GM12878 (cell line): ENCODE measurements at regions not wholly inside any gene's neighbourhood (a gene's known extent, or its start where the extent isn't known, plus 50 kb on each side); places are given as distances from the start of the nearest gene placed in this dataset.

Experiments
- ATAC-seq: fragments of 200-7000 bp; cut with Tn5 transposase; 3 replicates; pipeline ENCODE4 v1.9.1; 2020; ENCODE audit warnings: mild to moderate bottlenecking, moderate library complexity
- BruUV-seq: library from RNA; stranded (reverse); fragments of 400-500 nt; replicated peaks from 2 replicates; lab custom pipeline; 2021; lab: Mats Ljungman, UMichigan
- CTCF ChIA-PET: fragments of 300-600 bp; sonication (Branson Sonifier 250); formaldehyde crosslinking; extraction: SDS; loops from one replicate; lab custom pipeline; 2021; ENCODE audit warnings: inconsistent platforms; lab: Yijun Ruan, JAX
- POLR2A ChIA-PET: fragments of 350-600 bp; formaldehyde crosslinking; extraction: SDS; loops from one replicate; lab custom pipeline; 2021; ENCODE audit warnings: inconsistent platforms; lab: Charles Lee
- RAD21 ChIA-PET: fragments of 300-600 bp; sonication (Branson Sonifier 250); formaldehyde crosslinking; loops from one replicate; lab custom pipeline; 2023; ENCODE audit warnings: antibody characterized with exemption; ENCODE audit not compliant: unreplicated experiment; lab: Charles Lee
- SMC1A ChIA-PET: fragments of 300-600 bp; sonication (Branson Sonifier 250); formaldehyde crosslinking; loops from one replicate; lab custom pipeline; 2023; ENCODE audit not compliant: unreplicated experiment, uncharacterized antibody; lab: Charles Lee
- DNase-seq: peaks from one replicate; pipeline ENCODE4 v3.0.0-alpha.2; 2011; ENCODE audit warnings: low read depth, low spot score
- FAIRE-seq: peaks from 3 replicates; lab custom pipeline; 2011; peaks lifted over from hg19 to GRCh38; lab: Jason Lieb, UNC
- H2AFZ ChIP-seq: 2 replicates; pipeline ENCODE4 v1.6.0; 2011; ENCODE audit warnings: low read depth, low read length, control low read depth; ENCODE audit not compliant: control insufficient read depth
- H3K27ac ChIP-seq: 2 replicates; pipeline ENCODE4 v1.5.1; 2011; ENCODE audit warnings: control low read depth; ENCODE audit not compliant: control insufficient read depth, insufficient read depth
- H3K27me3 ChIP-seq, 2 experiments: replicated peaks in 1 of 2; 2 replicates each; pipeline versions ENCODE4 v1.6.0 to v1.6.1; 2011; ENCODE audit warnings: low read length in 1 of 2; ENCODE audit not compliant: control insufficient read depth in 2 of 2, insufficient read depth in 2 of 2
- H3K36me3 ChIP-seq, 2 experiments: 2 replicates each; pipeline ENCODE4 v1.5.1; 2011; ENCODE audit warnings: low read length in 1 of 2; ENCODE audit not compliant: control insufficient read depth in 2 of 2, insufficient read depth in 2 of 2
- H3K4me1 ChIP-seq: 2 replicates; pipeline ENCODE4 v1.6.1; 2011; ENCODE audit warnings: mild to moderate bottlenecking, low read length, moderate library complexity, mixed read lengths; ENCODE audit not compliant: control insufficient read depth, insufficient read depth
- H3K4me2 ChIP-seq: 2 replicates; pipeline ENCODE4 v1.6.0; 2011; ENCODE audit warnings: control low read depth; ENCODE audit not compliant: control insufficient read depth, insufficient read depth
- H3K4me3 ChIP-seq: fragments of 200-600 bp; sonication (generic); 2 replicates; pipeline ENCODE4 v1.5.1; 2016
- H3K79me2 ChIP-seq: 2 replicates; pipeline ENCODE4 v1.6.0; 2011; ENCODE audit warnings: low read length; ENCODE audit not compliant: control insufficient read depth, insufficient read depth
- H3K9ac ChIP-seq: 2 replicates; pipeline ENCODE4 v1.8.0; 2011; ENCODE audit warnings: low read length, control low read depth, mixed read lengths; ENCODE audit not compliant: control insufficient read depth, insufficient read depth
- H3K9me3 ChIP-seq: replicated peaks from 3 replicates; pipeline ENCODE4 v1.5.1; 2011; ENCODE audit warnings: mild to moderate bottlenecking, low read length; ENCODE audit not compliant: control insufficient read depth, insufficient read depth
- H4K20me1 ChIP-seq: 2 replicates; pipeline ENCODE4 v1.6.0; 2011; ENCODE audit not compliant: control insufficient read depth, insufficient read depth
- FOXK2 ChIP-seq: fragments of 450-650 bp; IDR thresholded peaks from 2 replicates; pipeline ENCODE4 v1.6.1; 2017; ENCODE audit warnings: mild to moderate bottlenecking, moderate library complexity
- HDAC2 ChIP-seq: fragments of 200-600 bp; sonication (generic); IDR thresholded peaks from 2 replicates; pipeline ENCODE4 v1.6.1; 2017
- POLR2A ChIP-seq: IDR thresholded peaks from 2 replicates; pipeline ENCODE4 v1.6.1; 2011; ENCODE audit warnings: low read depth, mild to moderate bottlenecking, low read length
- SIX5 ChIP-seq: IDR thresholded peaks from 2 replicates; pipeline ENCODE4 v1.6.1; 2011; ENCODE audit warnings: mild to moderate bottlenecking, low read depth, low read length, moderate library complexity; ENCODE audit not compliant: severe bottlenecking
- TBL1XR1 ChIP-seq: IDR thresholded peaks from 2 replicates; pipeline ENCODE4 v1.6.1; 2012; ENCODE audit warnings: low read depth, low read length, improper control_type of control experiment
- WGBS: methylation state at CpG from one replicate; pipeline ENCODE4 v1.1.6; 2016; ENCODE audit warnings: low lambda C conversion rate; ENCODE audit not compliant: insufficient replicate concordance, insufficient coverage; ENCODE audit errors: missing lambda C conversion rate; 5-methylcytosine and 5-hydroxymethylcytosine counted together
- in situ Hi-C: fragments of 300-500 bp; cut with MboI; formaldehyde crosslinking; loops from 9 replicates; pipeline ENCODE4 v1.14.3; 2018; ENCODE audit warnings: mixed read lengths
- intact Hi-C: fragments of 100-400 bp; cut with micrococcal nuclease; formaldehyde crosslinking; loops from one replicate; pipeline ENCODE4 v1.14.2; 2022; ENCODE audit not compliant: unreplicated experiment
- TF ChIP-seq, protein P1 (sequence below): IDR thresholded peaks from 2 replicates; pipeline ENCODE4 v1.6.1; 2012; ENCODE audit warnings: improper control_type of control experiment, low read depth, low read length; ENCODE audit not compliant: insufficient replicate concordance

DNA sequence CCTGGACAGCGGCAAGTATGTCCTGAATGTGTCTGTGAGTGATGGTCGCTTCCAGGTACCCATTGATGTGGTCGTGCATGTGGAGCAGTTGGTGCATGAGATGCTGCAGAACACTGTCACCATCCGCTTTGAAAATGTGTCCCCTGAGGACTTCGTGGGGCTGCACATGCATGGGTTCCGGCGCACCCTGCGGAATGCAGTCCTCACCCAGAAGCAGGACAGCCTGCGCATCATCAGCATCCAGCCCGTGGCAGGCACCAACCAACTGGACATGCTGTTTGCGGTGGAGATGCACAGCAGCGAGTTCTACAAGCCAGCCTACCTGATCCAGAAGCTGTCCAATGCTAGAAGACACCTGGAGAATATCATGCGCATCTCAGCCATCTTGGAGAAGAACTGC lies 125.3 kb upstream of the MTNR1B start (continued):
- TF ChIP-seq, protein P1, sequence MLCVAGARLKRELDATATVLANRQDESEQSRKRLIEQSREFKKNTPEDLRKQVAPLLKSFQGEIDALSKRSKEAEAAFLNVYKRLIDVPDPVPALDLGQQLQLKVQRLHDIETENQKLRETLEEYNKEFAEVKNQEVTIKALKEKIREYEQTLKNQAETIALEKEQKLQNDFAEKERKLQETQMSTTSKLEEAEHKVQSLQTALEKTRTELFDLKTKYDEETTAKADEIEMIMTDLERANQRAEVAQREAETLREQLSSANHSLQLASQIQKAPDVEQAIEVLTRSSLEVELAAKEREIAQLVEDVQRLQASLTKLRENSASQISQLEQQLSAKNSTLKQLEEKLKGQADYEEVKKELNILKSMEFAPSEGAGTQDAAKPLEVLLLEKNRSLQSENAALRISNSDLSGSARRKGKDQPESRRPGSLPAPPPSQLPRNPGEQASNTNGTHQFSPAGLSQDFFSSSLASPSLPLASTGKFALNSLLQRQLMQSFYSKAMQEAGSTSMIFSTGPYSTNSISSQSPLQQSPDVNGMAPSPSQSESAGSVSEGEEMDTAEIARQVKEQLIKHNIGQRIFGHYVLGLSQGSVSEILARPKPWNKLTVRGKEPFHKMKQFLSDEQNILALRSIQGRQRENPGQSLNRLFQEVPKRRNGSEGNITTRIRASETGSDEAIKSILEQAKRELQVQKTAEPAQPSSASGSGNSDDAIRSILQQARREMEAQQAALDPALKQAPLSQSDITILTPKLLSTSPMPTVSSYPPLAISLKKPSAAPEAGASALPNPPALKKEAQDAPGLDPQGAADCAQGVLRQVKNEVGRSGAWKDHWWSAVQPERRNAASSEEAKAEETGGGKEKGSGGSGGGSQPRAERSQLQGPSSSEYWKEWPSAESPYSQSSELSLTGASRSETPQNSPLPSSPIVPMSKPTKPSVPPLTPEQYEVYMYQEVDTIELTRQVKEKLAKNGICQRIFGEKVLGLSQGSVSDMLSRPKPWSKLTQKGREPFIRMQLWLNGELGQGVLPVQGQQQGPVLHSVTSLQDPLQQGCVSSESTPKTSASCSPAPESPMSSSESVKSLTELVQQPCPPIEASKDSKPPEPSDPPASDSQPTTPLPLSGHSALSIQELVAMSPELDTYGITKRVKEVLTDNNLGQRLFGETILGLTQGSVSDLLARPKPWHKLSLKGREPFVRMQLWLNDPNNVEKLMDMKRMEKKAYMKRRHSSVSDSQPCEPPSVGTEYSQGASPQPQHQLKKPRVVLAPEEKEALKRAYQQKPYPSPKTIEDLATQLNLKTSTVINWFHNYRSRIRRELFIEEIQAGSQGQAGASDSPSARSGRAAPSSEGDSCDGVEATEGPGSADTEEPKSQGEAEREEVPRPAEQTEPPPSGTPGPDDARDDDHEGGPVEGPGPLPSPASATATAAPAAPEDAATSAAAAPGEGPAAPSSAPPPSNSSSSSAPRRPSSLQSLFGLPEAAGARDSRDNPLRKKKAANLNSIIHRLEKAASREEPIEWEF: no peak
- no peak for TF ChIP-seq HDAC2

GRCh38 chr11:92845390-92845789 lies 124.1 kb upstream of the MTNR1B start:
- no peak for FAIRE-seq
- ChIA-PET POLR2A (no interaction called here), RAD21 (interaction anchor here (0.8 kb wide), 1 partner anchor 27 kb away, joined by 4 read pairs; no protein-coding TSS in a partner anchor), SMC1A (no interaction called here), CTCF (interaction anchor here (0.9 kb wide), 1 partner anchor 41 kb away, joined by 3 read pairs; no protein-coding TSS in a partner anchor)
- ATAC-seq: no peak
- no peak for TF ChIP-seq FOXK2
- no peak for TF ChIP-seq POLR2A
- TF ChIP-seq TBL1XR1: no peak
- TF ChIP-seq SIX5: no peak
- H3K79me2 ChIP-seq: no peaks in the 10 kb centered on the region
- no TSS peak for BruUV-seq
- H3K27ac ChIP-seq: no peak overlapping the region
- H3K4me3 ChIP-seq: no peak overlapping the region
- no peaks in the 10 kb centered on the region for H3K4me1 ChIP-seq
- DNase-seq: no peak
- no peaks in the 10 kb centered on the region for H3K36me3 ChIP-seq
- H3K4me2 ChIP-seq: no peak overlapping the region
- no peak overlapping the region for H2AFZ ChIP-seq
- 30% methylated on average over 4 of the region's 4 CpGs for WGBS
- H3K27me3 ChIP-seq: no peaks in the 10 kb centered on the region
- no peaks in the 10 kb centered on the region for H3K9me3 ChIP-seq
- in situ Hi-C loops: no loop called here
- H4K20me1 ChIP-seq: no peaks in the 10 kb centered on the region
- intact Hi-C loops: no loop called here
- H3K9ac ChIP-seq: no peak overlapping the region
